ENCODE measurements at regions not wholly inside any gene's neighbourhood (a gene's known extent, or its start where the extent isn't known, plus 50 kb on each side); places are given as distances from the start of the nearest gene placed in this dataset.

DNA sequence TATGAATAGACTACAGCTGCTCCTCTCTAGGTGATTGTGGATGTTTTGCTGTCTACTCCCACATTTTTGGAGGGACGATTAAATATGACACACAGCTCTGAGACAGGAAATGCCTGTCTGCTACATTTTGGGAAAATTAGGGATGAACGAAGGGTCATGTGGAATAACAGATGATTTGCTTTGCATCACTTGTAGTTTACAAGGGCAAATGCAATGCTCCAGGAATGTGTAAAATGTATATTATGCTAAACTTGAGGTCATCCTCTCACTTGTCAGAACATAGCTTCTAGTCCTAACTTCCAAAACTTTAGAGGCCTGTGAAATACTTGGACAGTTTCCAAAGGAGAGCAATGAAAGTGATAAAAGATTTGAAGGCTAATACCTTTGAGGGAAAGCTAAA is 284.2 kb upstream of the DACH1 start:
- H3K9ac ChIP-seq (ENCODE audit: insufficient read depth, low read length), result no peak overlapping the region
- no peaks in the 10 kb centered on the region for H3K36me3 ChIP-seq (ENCODE audit: control insufficient read depth, insufficient read depth, low read length)
- H3K4me2 ChIP-seq (ENCODE audit: extremely low read depth, insufficient read depth, low read length), result no peak overlapping the region
- no peak overlapping the region for H3K27ac ChIP-seq (ENCODE audit: insufficient read depth, low read length)
- no peaks in the 10 kb centered on the region for H3K79me2 ChIP-seq (ENCODE audit: control insufficient read depth, insufficient read depth, low read length)
- no peaks in the 10 kb centered on the region for H4K20me1 ChIP-seq (ENCODE audit: control insufficient read depth, extremely low read depth, insufficient read depth, low read length)
- peak; percentile 43 to 92 for DNase-seq (ENCODE audit: low read depth in 2 of 2)
- no peaks in the 10 kb centered on the region for H3K4me1 ChIP-seq (ENCODE audit: control insufficient read depth, extremely low read depth, insufficient read depth, low read length)
- no peaks in the 10 kb centered on the region for H3K9me3 ChIP-seq (ENCODE audit: control insufficient read depth, insufficient read depth, low read depth, low read length)
- H2AFZ ChIP-seq (ENCODE audit: low read length), result no peak overlapping the region
- no peaks in the 10 kb centered on the region for H3K27me3 ChIP-seq (ENCODE audit: control insufficient read depth, insufficient read depth, low read length)
- H3K4me3 ChIP-seq (replicated peaks in 1 of 4; ENCODE audit: control extremely low read depth in 1 of 4, insufficient read depth in 1 of 4, low read depth in 3 of 4, low read length in 4 of 4), result no peak overlapping the region
- TF ChIP-seq EZH2 (IDR thresholded peaks at IDR 0.05; ENCODE audit: low read length, missing control alignments), result no peak
- TF ChIP-seq, protein P1, sequence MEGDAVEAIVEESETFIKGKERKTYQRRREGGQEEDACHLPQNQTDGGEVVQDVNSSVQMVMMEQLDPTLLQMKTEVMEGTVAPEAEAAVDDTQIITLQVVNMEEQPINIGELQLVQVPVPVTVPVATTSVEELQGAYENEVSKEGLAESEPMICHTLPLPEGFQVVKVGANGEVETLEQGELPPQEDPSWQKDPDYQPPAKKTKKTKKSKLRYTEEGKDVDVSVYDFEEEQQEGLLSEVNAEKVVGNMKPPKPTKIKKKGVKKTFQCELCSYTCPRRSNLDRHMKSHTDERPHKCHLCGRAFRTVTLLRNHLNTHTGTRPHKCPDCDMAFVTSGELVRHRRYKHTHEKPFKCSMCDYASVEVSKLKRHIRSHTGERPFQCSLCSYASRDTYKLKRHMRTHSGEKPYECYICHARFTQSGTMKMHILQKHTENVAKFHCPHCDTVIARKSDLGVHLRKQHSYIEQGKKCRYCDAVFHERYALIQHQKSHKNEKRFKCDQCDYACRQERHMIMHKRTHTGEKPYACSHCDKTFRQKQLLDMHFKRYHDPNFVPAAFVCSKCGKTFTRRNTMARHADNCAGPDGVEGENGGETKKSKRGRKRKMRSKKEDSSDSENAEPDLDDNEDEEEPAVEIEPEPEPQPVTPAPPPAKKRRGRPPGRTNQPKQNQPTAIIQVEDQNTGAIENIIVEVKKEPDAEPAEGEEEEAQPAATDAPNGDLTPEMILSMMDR (conservative IDR thresholded peaks at IDR 0.05 in 1 of 2, IDR thresholded peaks at IDR 0.05 in 1 of 2; ENCODE audit: low read depth in 1 of 2, low read length in 2 of 2), result no peak

DNA sequence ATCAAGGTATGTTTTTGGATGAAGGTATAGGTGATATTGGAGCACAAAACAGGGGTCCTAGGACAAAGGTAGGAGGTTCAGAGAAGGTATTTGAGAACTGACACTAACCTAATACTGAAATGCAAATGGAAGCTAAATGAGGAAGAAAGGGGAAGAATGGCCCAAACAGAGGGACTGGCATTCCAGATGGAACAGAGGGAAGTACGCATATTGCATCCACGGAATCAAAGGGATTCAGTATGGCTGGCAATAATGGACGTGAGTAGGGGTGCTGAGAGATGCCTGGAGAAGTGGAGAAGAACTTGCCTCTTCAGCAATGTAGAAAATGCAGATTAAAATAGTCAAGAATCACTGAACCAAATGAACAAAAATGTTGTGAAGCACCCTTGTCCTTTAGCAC is 283.5 kb upstream of the DACH1 start:
- no peaks in the 10 kb centered on the region for H3K27me3 ChIP-seq (ENCODE audit: control insufficient read depth, insufficient read depth, low read length)
- no peaks in the 10 kb centered on the region for H3K9me3 ChIP-seq (ENCODE audit: control insufficient read depth, insufficient read depth, low read depth, low read length)
- TF ChIP-seq EZH2 (IDR thresholded peaks at IDR 0.05; ENCODE audit: low read length, missing control alignments), result no peak
- TF ChIP-seq, protein P1 (conservative IDR thresholded peaks at IDR 0.05 in 1 of 2, IDR thresholded peaks at IDR 0.05 in 1 of 2; ENCODE audit: low read depth in 1 of 2, low read length in 2 of 2), result no peak
- no peaks in the 10 kb centered on the region for H4K20me1 ChIP-seq (ENCODE audit: control insufficient read depth, extremely low read depth, insufficient read depth, low read length)
- no peaks in the 10 kb centered on the region for H3K79me2 ChIP-seq (ENCODE audit: control insufficient read depth, insufficient read depth, low read length)
- DNase-seq (ENCODE audit: low read depth in 2 of 2), result peak in 1 of 2 donors; percentile 3
- no peak overlapping the region for H3K27ac ChIP-seq (ENCODE audit: insufficient read depth, low read length)
- H3K9ac ChIP-seq (ENCODE audit: insufficient read depth, low read length), result no peak overlapping the region
- no peak overlapping the region for H3K4me3 ChIP-seq (replicated peaks in 1 of 4; ENCODE audit: control extremely low read depth in 1 of 4, insufficient read depth in 1 of 4, low read depth in 3 of 4, low read length in 4 of 4)
- no peaks in the 10 kb centered on the region for H3K36me3 ChIP-seq (ENCODE audit: control insufficient read depth, insufficient read depth, low read length)
- no peak overlapping the region for H3K4me2 ChIP-seq (ENCODE audit: extremely low read depth, insufficient read depth, low read length)
- H2AFZ ChIP-seq (ENCODE audit: low read length), result no peak overlapping the region
- H3K4me1 ChIP-seq (ENCODE audit: control insufficient read depth, extremely low read depth, insufficient read depth, low read length), result no peaks in the 10 kb centered on the region

DNA sequence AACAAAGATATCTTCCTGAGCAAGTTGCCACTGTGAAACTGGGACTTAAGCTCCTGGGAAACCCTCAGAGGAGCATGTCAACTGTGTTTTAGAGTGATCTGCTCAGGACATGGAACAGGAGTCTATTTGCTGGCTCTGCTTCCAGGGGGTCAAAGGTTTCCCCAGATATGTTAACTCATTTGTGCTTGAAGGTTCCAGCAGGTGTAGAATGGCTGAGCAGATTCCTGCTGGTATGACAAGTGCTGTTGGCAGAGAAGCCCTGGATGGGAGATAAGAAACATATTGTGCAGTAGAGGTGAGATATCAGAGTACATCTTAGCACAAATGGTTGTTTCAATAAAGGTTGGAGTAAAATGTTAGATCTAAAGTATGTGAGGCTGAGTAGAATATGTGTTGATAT is 282.7 kb upstream of the DACH1 start:
- Histone ChIP-seq H3K36me3 (ENCODE audit: control insufficient read depth, insufficient read depth, low read length) (no peaks in the 10 kb centered on the region), H3K9me3 (ENCODE audit: control insufficient read depth, insufficient read depth, low read depth, low read length) (no peaks in the 10 kb centered on the region), H4K20me1 (ENCODE audit: control insufficient read depth, extremely low read depth, insufficient read depth, low read length) (no peaks in the 10 kb centered on the region), H3K27me3 (ENCODE audit: control insufficient read depth, insufficient read depth, low read length) (no peaks in the 10 kb centered on the region), H3K4me2 (ENCODE audit: extremely low read depth, insufficient read depth, low read length) (no peak overlapping the region), H3K4me3 (replicated peaks in 1 of 4; ENCODE audit: control extremely low read depth in 1 of 4, insufficient read depth in 1 of 4, low read depth in 3 of 4, low read length in 4 of 4) (no peak overlapping the region), H3K9ac (ENCODE audit: insufficient read depth, low read length) (no peak overlapping the region), H3K27ac (ENCODE audit: insufficient read depth, low read length) (no peak overlapping the region), H3K4me1 (ENCODE audit: control insufficient read depth, extremely low read depth, insufficient read depth, low read length) (no peaks in the 10 kb centered on the region), H2AFZ (ENCODE audit: low read length) (no peak overlapping the region), H3K79me2 (ENCODE audit: control insufficient read depth, insufficient read depth, low read length) (no peaks in the 10 kb centered on the region)
- TF ChIP-seq, protein P1 (conservative IDR thresholded peaks at IDR 0.05 in 1 of 2, IDR thresholded peaks at IDR 0.05 in 1 of 2; ENCODE audit: low read depth in 1 of 2, low read length in 2 of 2), result no peak
- TF ChIP-seq EZH2 (IDR thresholded peaks at IDR 0.05; ENCODE audit: low read length, missing control alignments), result no peak
- DNase-seq (ENCODE audit: low read depth in 2 of 2), result peak in 1 of 2 donors; percentile 19

Measured in fibroblast of lung (primary cell).